ENCODE measurements at regions not wholly inside any gene's neighbourhood (a gene's known extent, or its start where the extent isn't known, plus 50 kb on each side); places are given as distances from the start of the nearest gene placed in this dataset.
"Not testable (repeated sequence)": the region's sequence is repeated elsewhere in the genome, so short reads cannot be mapped to it uniquely, and the experiment has no call there.

GRCh38 chr1:217048104-217048707 is 325.0 kb upstream of the ESRRG start:
- H3K9me3 ChIP-seq = no peaks in the 10 kb centered on the region
- H3K4me1 ChIP-seq (ENCODE audit: low read depth) = no peaks in the 10 kb centered on the region
- TF ChIP-seq, protein P1, sequence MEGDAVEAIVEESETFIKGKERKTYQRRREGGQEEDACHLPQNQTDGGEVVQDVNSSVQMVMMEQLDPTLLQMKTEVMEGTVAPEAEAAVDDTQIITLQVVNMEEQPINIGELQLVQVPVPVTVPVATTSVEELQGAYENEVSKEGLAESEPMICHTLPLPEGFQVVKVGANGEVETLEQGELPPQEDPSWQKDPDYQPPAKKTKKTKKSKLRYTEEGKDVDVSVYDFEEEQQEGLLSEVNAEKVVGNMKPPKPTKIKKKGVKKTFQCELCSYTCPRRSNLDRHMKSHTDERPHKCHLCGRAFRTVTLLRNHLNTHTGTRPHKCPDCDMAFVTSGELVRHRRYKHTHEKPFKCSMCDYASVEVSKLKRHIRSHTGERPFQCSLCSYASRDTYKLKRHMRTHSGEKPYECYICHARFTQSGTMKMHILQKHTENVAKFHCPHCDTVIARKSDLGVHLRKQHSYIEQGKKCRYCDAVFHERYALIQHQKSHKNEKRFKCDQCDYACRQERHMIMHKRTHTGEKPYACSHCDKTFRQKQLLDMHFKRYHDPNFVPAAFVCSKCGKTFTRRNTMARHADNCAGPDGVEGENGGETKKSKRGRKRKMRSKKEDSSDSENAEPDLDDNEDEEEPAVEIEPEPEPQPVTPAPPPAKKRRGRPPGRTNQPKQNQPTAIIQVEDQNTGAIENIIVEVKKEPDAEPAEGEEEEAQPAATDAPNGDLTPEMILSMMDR (IDR thresholded peaks at IDR 0.05) = no peak
- intact Hi-C loops (cut with DNase I, micrococcal nuclease) = no loop called here
- H3K4me3 ChIP-seq = no peak overlapping the region
- ATAC-seq (peak; percentile 36), DNase-seq (peak in 1 of 3 donors; percentile 10)
- H3K36me3 ChIP-seq (ENCODE audit: low read depth) = no peaks in the 10 kb centered on the region

GRCh38 chr1:217040711-217041455 is 317.7 kb upstream of the ESRRG start:
- Histone ChIP-seq H3K4me3 (no peak overlapping the region), H3K4me1 (ENCODE audit: low read depth) (no peaks in the 10 kb centered on the region), H3K9me3 (peaks cover 8% of the 10 kb centered on the region), H3K36me3 (ENCODE audit: low read depth) (no peaks in the 10 kb centered on the region)
- TF ChIP-seq, protein P1 (IDR thresholded peaks at IDR 0.05) = no peak
- DNase-seq (no peak), ATAC-seq (no peak)
- intact Hi-C loops (cut with DNase I, micrococcal nuclease) = no loop called here

- Histone ChIP-seq H3K4me3 (no peak overlapping the region), H3K36me3 (ENCODE audit: low read depth) (no peaks in the 10 kb centered on the region), H3K9me3 (peaks cover 8% of the 10 kb centered on the region), H3K4me1 (ENCODE audit: low read depth) (no peaks in the 10 kb centered on the region)
- intact Hi-C loops (cut with DNase I, micrococcal nuclease) = no loop called here
- TF ChIP-seq, protein P1 (IDR thresholded peaks at IDR 0.05) = no peak
- DNase-seq (no peak), ATAC-seq (no peak)
Measured at GRCh38 chr1:217039926-217040325, 316.7 kb upstream of the ESRRG start.

GRCh38 chr1:217039139-217039538 is 315.9 kb upstream of the ESRRG start:
- not testable (repeated sequence) for H3K4me1 ChIP-seq (ENCODE audit: low read depth); DNase-seq; ATAC-seq

GRCh38 chr1:217036757-217037156 is 313.5 kb upstream of the ESRRG start:
- TF ChIP-seq, protein P1 (IDR thresholded peaks at IDR 0.05) = no peak
- Histone ChIP-seq H3K9me3 (peaks cover 8% of the 10 kb centered on the region), H3K36me3 (ENCODE audit: low read depth) (no peaks in the 10 kb centered on the region), H3K4me3 (no peak overlapping the region), H3K4me1 (ENCODE audit: low read depth) (no peaks in the 10 kb centered on the region)
- DNase-seq (no peak), ATAC-seq (no peak)
- intact Hi-C loops (cut with DNase I, micrococcal nuclease) = no loop called here

More at GRCh38 chr1:217039139-217039538, 315.9 kb upstream of the ESRRG start:
- H3K4me3 ChIP-seq; H3K36me3 ChIP-seq (ENCODE audit: low read depth); H3K9me3 ChIP-seq; intact Hi-C loops (cut with DNase I, micrococcal nuclease): not testable (repeated sequence)

DNA sequence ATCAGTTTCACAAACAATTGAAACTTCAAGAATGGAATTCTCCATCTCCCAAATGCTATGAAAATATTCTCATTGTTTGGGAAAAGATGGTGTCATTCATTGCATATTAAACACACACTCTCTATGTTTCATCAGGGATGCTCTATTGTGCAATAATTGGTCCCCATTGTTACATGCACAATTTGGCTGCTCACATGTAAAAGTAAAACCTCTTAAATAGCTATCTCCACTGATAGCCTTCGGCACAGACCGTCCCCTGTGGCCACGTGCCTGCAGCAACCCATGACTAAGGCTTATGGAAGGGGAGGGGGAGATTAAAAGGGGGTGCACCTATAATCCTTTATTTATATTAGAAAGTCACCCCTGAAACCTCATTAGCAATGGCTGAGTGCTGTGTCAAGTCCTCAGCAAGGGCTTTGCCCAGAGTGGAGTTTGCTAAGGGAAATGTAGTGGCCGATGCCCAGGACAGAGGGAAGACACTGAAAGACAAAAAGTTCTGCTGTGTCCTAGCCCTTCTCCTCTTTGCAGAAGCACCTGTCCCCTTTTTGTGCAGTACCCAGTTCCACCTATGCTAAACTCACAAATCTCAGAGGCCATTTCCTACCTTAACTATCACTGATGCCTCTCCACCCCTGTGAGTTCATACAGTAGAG is 309.6 kb upstream of the ESRRG start:
- intact Hi-C loops (cut with DNase I, micrococcal nuclease) = no loop called here
- TF ChIP-seq, protein P1 (IDR thresholded peaks at IDR 0.05) = no peak

More for the DNA sequence above, 309.6 kb upstream of the ESRRG start:
- Histone ChIP-seq H3K4me1 (ENCODE audit: low read depth) (no peaks in the 10 kb centered on the region), H3K4me3 (no peak overlapping the region), H3K36me3 (ENCODE audit: low read depth) (no peaks in the 10 kb centered on the region), H3K9me3 (no peaks in the 10 kb centered on the region)
- ATAC-seq = no peak
- no peak for DNase-seq

Data from mucosa of descending colon (tissue), 3 donors.